GM12874 (cell line): ENCODE measurements at regions not wholly inside any gene's neighbourhood (a gene's known extent, or its start where the extent isn't known, plus 50 kb on each side); places are given as distances from the start of the nearest gene placed in this dataset.

Experiments
- CTCF ChIP-seq: IDR thresholded peaks from 2 replicates; pipeline ENCODE4 v1.5.1; 2011; ENCODE audit warnings: low read depth, mild to moderate bottlenecking, control low read depth, low read length, moderate library complexity; ENCODE audit not compliant: insufficient read depth

- TF ChIP-seq CTCF: no peak
Measured at GRCh38 chr10:36748128-36748871, 377.1 kb upstream of the ANKRD30A start.

- no peak for TF ChIP-seq CTCF
Measured at GRCh38 chr10:36739884-36740445, 385.4 kb upstream of the ANKRD30A start.

- no peak for TF ChIP-seq CTCF
Measured at GRCh38 chr10:36738738-36739431, 386.5 kb upstream of the ANKRD30A start.

- no peak for TF ChIP-seq CTCF
Measured at GRCh38 chr10:36736311-36736710, 389.1 kb upstream of the ANKRD30A start.

GRCh38 chr10:36730316-36730715, 395.1 kb upstream of the ANKRD30A start:
- TF ChIP-seq CTCF: no peak

GRCh38 chr10:36728626-36729025, 396.8 kb upstream of the ANKRD30A start:
- no peak for TF ChIP-seq CTCF

- no peak for TF ChIP-seq CTCF
Measured at GRCh38 chr10:36725581-36726520, 399.5 kb upstream of the ANKRD30A start.
